PC-3 (cell line): ENCODE measurements at regions not wholly inside any gene's neighbourhood (a gene's known extent, or its start where the extent isn't known, plus 50 kb on each side); places are given as distances from the start of the nearest gene placed in this dataset.

Source experiments
- ATAC-seq: fragments of 200-7000 bp; cut with Tn5 transposase; 2 replicates; pipeline ENCODE4 v1.9.1; 2020; ENCODE audit warnings: mild to moderate bottlenecking, moderate library complexity
- BruUV-seq: library from RNA; stranded (reverse); fragments of 400-500 nt; replicated peaks from 2 replicates; lab custom pipeline; 2021; lab: Mats Ljungman, UMichigan
- CTCF ChIA-PET: fragments of 300-600 bp; sonication (Branson Sonifier 250); formaldehyde crosslinking; loops from one replicate; lab custom pipeline; 2022; ENCODE audit warnings: antibody characterized with exemption; lab: Charles Lee
- POLR2A ChIA-PET: fragments of 300-600 bp; sonication (Branson Sonifier 250); formaldehyde crosslinking; loops from one replicate; lab custom pipeline; 2022; ENCODE audit warnings: antibody characterized with exemption; ENCODE audit not compliant: unreplicated experiment; lab: Charles Lee
- DNase-seq: peaks from one replicate; pipeline ENCODE4 v3.0.0-alpha.2; 2015
- H2AFZ ChIP-seq: fragments of 300-600 bp; sonication (generic); 2 replicates; pipeline ENCODE4 v1.6.0; 2016; ENCODE audit warnings: antibody characterized with exemption, low read length
- H3F3A ChIP-seq: fragments of 300-600 bp; sonication (generic); one replicate; pipeline ENCODE4 v1.6.0; 2017; ENCODE audit warnings: antibody characterized with exemption, low read length, control low read depth, mild to moderate bottlenecking; ENCODE audit not compliant: unreplicated experiment
- H3K27ac ChIP-seq: fragments of 300-600 bp; sonication (generic); 2 replicates; pipeline ENCODE4 v1.5.1; 2016; ENCODE audit warnings: mild to moderate bottlenecking, low read length
- H3K27me3 ChIP-seq: fragments of 300-600 bp; sonication (generic); 2 replicates; pipeline ENCODE4 v1.6.1; 2016; ENCODE audit warnings: low read length, mixed read lengths
- H3K36me3 ChIP-seq: fragments of 300-600 bp; sonication (generic); 2 replicates; pipeline ENCODE4 v1.6.1; 2016; ENCODE audit warnings: low read depth, mixed run types, low read length, mixed read lengths
- H3K4me1 ChIP-seq: fragments of 300-600 bp; sonication (generic); 2 replicates; pipeline ENCODE4 v1.5.1; 2016; ENCODE audit warnings: low read length; ENCODE audit not compliant: insufficient read depth
- H3K4me2 ChIP-seq: fragments of 300-600 bp; sonication (generic); 2 replicates; pipeline ENCODE4 v1.6.0; 2016; ENCODE audit warnings: low read length
- H3K4me3 ChIP-seq: fragments of 300-600 bp; sonication (generic); 2 replicates; pipeline ENCODE4 v1.5.1; 2016; ENCODE audit warnings: mild to moderate bottlenecking, low read length, mixed read lengths
- H3K79me2 ChIP-seq: fragments of 300-600 bp; sonication (generic); 2 replicates; pipeline ENCODE4 v1.6.1; 2017; ENCODE audit warnings: low read length, mixed read lengths
- H3K9ac ChIP-seq: fragments of 300-600 bp; sonication (generic); 2 replicates; pipeline ENCODE4 v1.6.0; 2016; ENCODE audit warnings: mild to moderate bottlenecking, low read length
- H3K9me2 ChIP-seq: fragments of 300-600 bp; sonication (generic); replicated peaks from 2 replicates; pipeline ENCODE4 v1.6.1; 2016; ENCODE audit warnings: mixed run types, low read length, mixed read lengths
- H3K9me3 ChIP-seq: fragments of 300-600 bp; sonication (generic); 2 replicates; pipeline ENCODE4 v1.6.1; 2016; ENCODE audit warnings: low read length, mixed read lengths
- H4K20me1 ChIP-seq: fragments of 300-600 bp; sonication (generic); 2 replicates; pipeline ENCODE4 v1.6.1; 2016; ENCODE audit warnings: low read length, mixed read lengths
- EZH2 ChIP-seq: fragments of 300-600 bp; sonication (generic); IDR thresholded peaks from one replicate; pipeline ENCODE4 v1.6.1; 2017; ENCODE audit warnings: antibody characterized with exemption, mild to moderate bottlenecking, low read length; ENCODE audit not compliant: unreplicated experiment
- EZH2phosphoT487 ChIP-seq: fragments of 300-600 bp; sonication (generic); IDR thresholded peaks from 2 replicates; pipeline ENCODE4 v1.6.1; 2018; ENCODE audit warnings: mild to moderate bottlenecking, antibody characterized with exemption, low read length, borderline replicate concordance
- intact Hi-C: fragments of 100-400 bp; cut with micrococcal nuclease; formaldehyde crosslinking; loops from 2 replicates; pipeline ENCODE4 v1.9.0; 2023
- TF ChIP-seq, protein P1 (sequence below): fragments of 300-600 bp; sonication (generic); conservative IDR thresholded peaks from 2 replicates; pipeline ENCODE4 v1.5.1; 2017; ENCODE audit warnings: antibody characterized with exemption, low read depth, mild to moderate bottlenecking, low read length

GRCh38 chr18:72942766-72943165, 75.0 kb upstream of the NETO1 start:
- no peak overlapping the region for H3K27ac ChIP-seq

GRCh38 chr18:72940986-72941385, 73.2 kb upstream of the NETO1 start:
- H3F3A ChIP-seq: no peaks in the 10 kb centered on the region
- H3K4me3 ChIP-seq: no peak overlapping the region
- DNase-seq (peak; percentile 12), ATAC-seq (no peak)
- no peaks in the 10 kb centered on the region for H3K9me3 ChIP-seq
- H3K27ac ChIP-seq: no peak overlapping the region
- no peaks in the 10 kb centered on the region for H3K27me3 ChIP-seq
- intact Hi-C loops: no loop called here
- no peak overlapping the region for H3K9ac ChIP-seq
- no peaks in the 10 kb centered on the region for H3K36me3 ChIP-seq
- POLR2A ChIA-PET: no interaction called here
- no peaks in the 10 kb centered on the region; the same call in 1 of the 2 replicates for H3K4me1 ChIP-seq
- no peaks in the 10 kb centered on the region for H3K79me2 ChIP-seq
- BruUV-seq: no TSS peak
- no peaks in the 10 kb centered on the region for H4K20me1 ChIP-seq
- H3K4me2 ChIP-seq: no peak overlapping the region
- H3K9me2 ChIP-seq: no peaks in the 10 kb centered on the region
- H2AFZ ChIP-seq: no peak overlapping the region
- CTCF ChIA-PET: no interaction called here
- no peak for TF ChIP-seq EZH2phosphoT487
- TF ChIP-seq, protein P1, sequence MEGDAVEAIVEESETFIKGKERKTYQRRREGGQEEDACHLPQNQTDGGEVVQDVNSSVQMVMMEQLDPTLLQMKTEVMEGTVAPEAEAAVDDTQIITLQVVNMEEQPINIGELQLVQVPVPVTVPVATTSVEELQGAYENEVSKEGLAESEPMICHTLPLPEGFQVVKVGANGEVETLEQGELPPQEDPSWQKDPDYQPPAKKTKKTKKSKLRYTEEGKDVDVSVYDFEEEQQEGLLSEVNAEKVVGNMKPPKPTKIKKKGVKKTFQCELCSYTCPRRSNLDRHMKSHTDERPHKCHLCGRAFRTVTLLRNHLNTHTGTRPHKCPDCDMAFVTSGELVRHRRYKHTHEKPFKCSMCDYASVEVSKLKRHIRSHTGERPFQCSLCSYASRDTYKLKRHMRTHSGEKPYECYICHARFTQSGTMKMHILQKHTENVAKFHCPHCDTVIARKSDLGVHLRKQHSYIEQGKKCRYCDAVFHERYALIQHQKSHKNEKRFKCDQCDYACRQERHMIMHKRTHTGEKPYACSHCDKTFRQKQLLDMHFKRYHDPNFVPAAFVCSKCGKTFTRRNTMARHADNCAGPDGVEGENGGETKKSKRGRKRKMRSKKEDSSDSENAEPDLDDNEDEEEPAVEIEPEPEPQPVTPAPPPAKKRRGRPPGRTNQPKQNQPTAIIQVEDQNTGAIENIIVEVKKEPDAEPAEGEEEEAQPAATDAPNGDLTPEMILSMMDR: no peak
- TF ChIP-seq EZH2: no peak

More at GRCh38 chr18:72942766-72943165, 75.0 kb upstream of the NETO1 start:
- Histone ChIP-seq H3K27me3 (no peaks in the 10 kb centered on the region), H3K9ac (no peak overlapping the region), H3K9me2 (no peaks in the 10 kb centered on the region), H3K4me2 (no peak overlapping the region), H3F3A (no peaks in the 10 kb centered on the region), H3K4me1 (no peaks in the 10 kb centered on the region; the same call in 1 of the 2 replicates), H4K20me1 (no peaks in the 10 kb centered on the region), H3K36me3 (no peaks in the 10 kb centered on the region), H3K9me3 (no peaks in the 10 kb centered on the region), H3K79me2 (no peaks in the 10 kb centered on the region), H3K4me3 (no peak overlapping the region), H2AFZ (no peak overlapping the region)
- TF ChIP-seq, protein P1: no peak
- TF ChIP-seq EZH2phosphoT487 (no peak), EZH2 (no peak)
- intact Hi-C loops: no loop called here
- ATAC-seq: no peak
- ChIA-PET CTCF (no interaction called here), POLR2A (no interaction called here)
- peak; percentile 25 for DNase-seq
- BruUV-seq: no TSS peak

DNA sequence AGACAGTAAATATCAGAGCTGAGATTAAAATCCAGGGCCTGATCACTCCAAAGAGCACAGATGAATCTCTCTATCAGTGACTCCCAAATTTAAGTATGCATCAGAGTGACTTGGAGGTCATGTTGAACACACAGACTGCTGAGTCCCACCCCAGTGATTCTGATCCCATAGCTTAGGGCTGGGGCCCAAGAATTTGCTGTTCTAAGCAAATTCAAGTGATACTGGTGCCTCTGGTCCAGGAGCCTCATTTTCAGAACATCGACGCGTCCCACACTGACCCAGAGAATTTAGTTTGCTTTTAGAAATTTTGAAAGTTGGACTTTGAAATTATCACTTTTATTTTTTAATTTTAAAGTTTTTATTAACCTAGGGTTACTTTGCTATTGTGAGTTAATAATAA, 72.7 kb upstream of the NETO1 start:
- H3K4me2 ChIP-seq: no peak overlapping the region
- ATAC-seq (no peak), DNase-seq (no peak)
- H3K27me3 ChIP-seq: no peaks in the 10 kb centered on the region
- H2AFZ ChIP-seq: no peak overlapping the region
- no TSS peak for BruUV-seq
- H3K9me2 ChIP-seq: no peaks in the 10 kb centered on the region
- H3K36me3 ChIP-seq: no peaks in the 10 kb centered on the region
- no peaks in the 10 kb centered on the region for H3F3A ChIP-seq
- no peak overlapping the region for H3K9ac ChIP-seq
- no peaks in the 10 kb centered on the region; the same call in 1 of the 2 replicates for H3K4me1 ChIP-seq
- no peaks in the 10 kb centered on the region for H3K9me3 ChIP-seq
- H4K20me1 ChIP-seq: no peaks in the 10 kb centered on the region
- intact Hi-C loops: no loop called here
- H3K27ac ChIP-seq: no peak overlapping the region
- ChIA-PET CTCF (no interaction called here), POLR2A (no interaction called here)
- no peaks in the 10 kb centered on the region for H3K79me2 ChIP-seq
- no peak for TF ChIP-seq EZH2
- TF ChIP-seq, protein P1: no peak
- no peak for TF ChIP-seq EZH2phosphoT487
- no peak overlapping the region for H3K4me3 ChIP-seq
